ENCODE measurements at regions not wholly inside any gene's neighbourhood (a gene's known extent, or its start where the extent isn't known, plus 50 kb on each side); places are given as distances from the start of the nearest gene placed in this dataset.

DNA sequence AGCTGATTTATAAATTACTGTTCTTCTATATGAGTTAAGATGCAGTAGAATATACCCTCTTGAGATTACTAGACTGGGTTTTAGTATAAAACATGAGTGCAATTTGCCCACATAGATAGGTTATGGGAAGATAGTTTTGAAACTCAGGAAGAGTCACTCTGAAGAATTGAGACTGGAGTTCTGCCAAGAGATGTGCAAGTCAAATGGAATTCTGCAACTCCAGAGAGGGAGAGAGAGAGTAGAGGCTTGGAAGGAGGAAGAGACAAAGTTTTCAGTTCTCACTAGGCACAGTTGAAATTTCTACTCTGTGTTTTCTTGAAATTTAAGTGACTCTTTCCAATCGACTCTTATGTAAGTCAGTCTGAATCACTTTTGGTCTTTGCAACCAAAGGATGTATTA lies 878.8 kb downstream of the TSN start:
- no peaks in the 10 kb centered on the region for H3K27me3 ChIP-seq
- no peak overlapping the region for H3K27ac ChIP-seq
- intact Hi-C loops (cut with DNase I; ENCODE audit: low total_unique reads) = no loop called here
- H3K4me1 ChIP-seq = no peaks in the 10 kb centered on the region
- TF ChIP-seq, protein P1, sequence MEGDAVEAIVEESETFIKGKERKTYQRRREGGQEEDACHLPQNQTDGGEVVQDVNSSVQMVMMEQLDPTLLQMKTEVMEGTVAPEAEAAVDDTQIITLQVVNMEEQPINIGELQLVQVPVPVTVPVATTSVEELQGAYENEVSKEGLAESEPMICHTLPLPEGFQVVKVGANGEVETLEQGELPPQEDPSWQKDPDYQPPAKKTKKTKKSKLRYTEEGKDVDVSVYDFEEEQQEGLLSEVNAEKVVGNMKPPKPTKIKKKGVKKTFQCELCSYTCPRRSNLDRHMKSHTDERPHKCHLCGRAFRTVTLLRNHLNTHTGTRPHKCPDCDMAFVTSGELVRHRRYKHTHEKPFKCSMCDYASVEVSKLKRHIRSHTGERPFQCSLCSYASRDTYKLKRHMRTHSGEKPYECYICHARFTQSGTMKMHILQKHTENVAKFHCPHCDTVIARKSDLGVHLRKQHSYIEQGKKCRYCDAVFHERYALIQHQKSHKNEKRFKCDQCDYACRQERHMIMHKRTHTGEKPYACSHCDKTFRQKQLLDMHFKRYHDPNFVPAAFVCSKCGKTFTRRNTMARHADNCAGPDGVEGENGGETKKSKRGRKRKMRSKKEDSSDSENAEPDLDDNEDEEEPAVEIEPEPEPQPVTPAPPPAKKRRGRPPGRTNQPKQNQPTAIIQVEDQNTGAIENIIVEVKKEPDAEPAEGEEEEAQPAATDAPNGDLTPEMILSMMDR (IDR thresholded peaks at IDR 0.05) = no peak
- H3K4me3 ChIP-seq = no peak overlapping the region
- H3K36me3 ChIP-seq = no peaks in the 10 kb centered on the region
- DNase-seq = no peak
- H3K9me3 ChIP-seq = no peaks in the 10 kb centered on the region

DNA sequence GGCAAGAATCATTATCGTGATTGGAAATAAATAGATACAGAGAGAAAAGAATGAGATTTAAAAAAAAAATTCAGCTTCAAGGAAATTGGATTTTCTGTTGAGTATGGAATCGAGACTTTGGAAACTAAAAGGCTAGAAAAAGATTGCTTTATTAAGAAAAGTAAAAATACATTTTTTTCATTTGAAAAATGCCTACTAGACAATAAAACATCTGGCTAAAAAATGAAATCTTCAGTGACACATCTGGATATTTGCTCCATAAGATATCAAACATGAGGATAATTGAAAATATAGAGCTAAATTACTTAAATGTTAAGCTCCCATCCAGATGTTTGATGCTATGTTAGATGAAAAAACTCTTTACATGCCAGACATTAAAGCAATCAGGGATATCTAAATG lies 879.5 kb downstream of the TSN start:
- TF ChIP-seq, protein P1 (IDR thresholded peaks at IDR 0.05) = no peak
- intact Hi-C loops (cut with DNase I; ENCODE audit: low total_unique reads) = no loop called here
- no peak overlapping the region for H3K4me3 ChIP-seq
- H3K4me1 ChIP-seq = no peaks in the 10 kb centered on the region
- no peaks in the 10 kb centered on the region for H3K9me3 ChIP-seq
- H3K27me3 ChIP-seq = no peaks in the 10 kb centered on the region
- no peak overlapping the region for H3K27ac ChIP-seq
- DNase-seq = no peak
- H3K36me3 ChIP-seq = no peaks in the 10 kb centered on the region

DNA sequence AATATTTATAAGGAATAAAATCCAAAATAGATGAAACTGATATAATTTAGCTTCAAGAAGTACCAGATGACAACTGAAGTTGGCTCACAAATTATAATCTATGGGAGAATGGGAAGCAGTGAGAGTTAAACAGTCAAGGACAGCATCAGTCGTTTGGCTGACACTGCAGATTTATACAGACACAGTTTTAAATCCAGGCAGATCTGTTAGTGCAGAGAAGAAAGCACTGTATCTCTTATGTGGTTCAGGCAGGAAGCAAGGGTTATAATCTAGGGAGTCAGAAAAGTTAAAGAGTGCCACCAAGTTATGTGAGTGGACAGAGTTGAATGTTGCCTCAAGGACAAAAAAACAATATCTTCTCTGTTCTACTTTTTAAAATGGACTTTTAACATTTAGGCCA lies 880.2 kb downstream of the TSN start:
- Histone ChIP-seq H3K27ac (no peak overlapping the region), H3K4me1 (no peaks in the 10 kb centered on the region), H3K9me3 (no peaks in the 10 kb centered on the region), H3K4me3 (no peak overlapping the region), H3K36me3 (no peaks in the 10 kb centered on the region), H3K27me3 (no peaks in the 10 kb centered on the region)
- intact Hi-C loops (cut with DNase I; ENCODE audit: low total_unique reads) = no loop called here
- TF ChIP-seq, protein P1 (IDR thresholded peaks at IDR 0.05) = no peak
- DNase-seq = no peak

DNA sequence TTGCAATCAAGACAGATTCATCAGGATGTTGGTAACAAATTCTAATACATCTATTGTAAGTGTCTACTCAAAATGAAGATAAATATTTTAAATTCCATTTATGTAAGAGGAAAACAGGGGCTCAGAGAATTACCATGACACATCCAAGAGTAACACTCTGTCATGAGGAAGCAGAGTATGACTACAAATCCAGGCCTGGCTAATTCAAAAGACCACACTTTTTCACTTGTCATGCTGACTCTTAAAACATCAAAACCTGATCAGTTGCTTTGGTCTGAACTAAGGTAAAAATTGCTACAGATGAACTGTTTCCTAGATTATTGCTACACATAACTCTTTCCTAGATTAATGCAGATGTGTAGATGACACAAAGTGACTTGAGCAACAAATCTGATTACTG lies 880.6 kb downstream of the TSN start:
- intact Hi-C loops (cut with DNase I; ENCODE audit: low total_unique reads) = no loop called here

DNA sequence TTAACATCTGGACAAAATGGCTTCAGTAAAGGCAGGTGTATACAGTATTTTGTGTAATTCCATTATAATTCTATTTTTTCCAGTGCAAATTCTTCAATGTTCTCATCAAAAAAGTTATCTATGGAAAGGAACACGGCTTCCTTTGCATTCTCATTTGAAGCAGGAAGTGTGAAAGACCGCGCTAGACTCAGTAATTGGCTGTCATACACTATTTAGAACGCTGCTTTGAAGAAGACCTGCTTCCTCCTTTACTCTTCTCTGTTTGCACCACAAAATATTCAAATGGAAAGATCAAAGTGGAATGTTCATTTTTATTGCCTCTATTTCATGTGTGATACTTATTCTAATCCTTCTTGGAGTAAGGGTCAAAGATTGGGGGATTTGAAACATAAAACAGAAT lies 883.7 kb downstream of the TSN start:
- H3K4me1 ChIP-seq = no peaks in the 10 kb centered on the region
- H3K4me3 ChIP-seq = no peak overlapping the region
- no peak overlapping the region for H3K27ac ChIP-seq
- H3K27me3 ChIP-seq = no peaks in the 10 kb centered on the region
- TF ChIP-seq, protein P1 (IDR thresholded peaks at IDR 0.05) = no peak
- H3K9me3 ChIP-seq = no peaks in the 10 kb centered on the region
- intact Hi-C loops (cut with DNase I; ENCODE audit: low total_unique reads) = no loop called here
- DNase-seq = no peak
- H3K36me3 ChIP-seq = no peaks in the 10 kb centered on the region

More for the DNA sequence above, 880.6 kb downstream of the TSN start:
- no peaks in the 10 kb centered on the region for H3K36me3 ChIP-seq
- H3K27ac ChIP-seq = no peak overlapping the region
- DNase-seq = no peak
- no peak overlapping the region for H3K4me3 ChIP-seq
- no peaks in the 10 kb centered on the region for H3K27me3 ChIP-seq
- H3K9me3 ChIP-seq = no peaks in the 10 kb centered on the region
- H3K4me1 ChIP-seq = no peaks in the 10 kb centered on the region
- TF ChIP-seq, protein P1 (IDR thresholded peaks at IDR 0.05) = no peak

DNA sequence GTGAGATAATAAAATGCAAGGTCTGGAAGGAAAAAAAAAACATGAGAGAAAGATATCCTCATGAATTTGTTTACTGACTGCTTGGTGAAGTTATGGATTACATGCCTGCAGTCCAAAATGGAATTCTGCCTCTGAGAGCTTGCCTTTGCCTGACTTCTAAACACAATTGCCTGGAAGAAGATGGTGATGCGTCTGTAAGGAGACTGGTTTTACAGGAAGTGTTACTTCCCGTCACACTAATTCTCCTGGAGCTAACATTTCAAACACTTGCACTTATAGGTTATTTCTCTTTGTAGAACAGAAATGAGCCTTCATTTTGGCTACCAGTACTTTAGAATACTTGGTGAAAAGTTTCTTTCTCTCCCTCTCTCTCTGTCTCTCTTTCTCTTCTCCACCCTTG lies 884.3 kb downstream of the TSN start:
- no peak overlapping the region for H3K27ac ChIP-seq
- H3K4me3 ChIP-seq = no peak overlapping the region
- H3K27me3 ChIP-seq = no peaks in the 10 kb centered on the region
- no peaks in the 10 kb centered on the region for H3K9me3 ChIP-seq
- intact Hi-C loops (cut with DNase I; ENCODE audit: low total_unique reads) = no loop called here
- TF ChIP-seq, protein P1 (IDR thresholded peaks at IDR 0.05) = no peak
- DNase-seq = no peak
- H3K4me1 ChIP-seq = no peaks in the 10 kb centered on the region
- H3K36me3 ChIP-seq = no peaks in the 10 kb centered on the region
